Gastrocnemius medialis (tissue), 4 donors: ENCODE measurements at regions not wholly inside any gene's neighbourhood (a gene's known extent, or its start where the extent isn't known, plus 50 kb on each side); places are given as distances from the start of the nearest gene placed in this dataset.

Experiments
- ATAC-seq, 2 donors: fragments of 150-250 bp; one replicate each; pipeline ENCODE4 v1.9.1; 2016
- DNase-seq, 2 donors: peaks; one replicate each; pipeline ENCODE4 v3.0.0-alpha.2; 2019
- H3K27ac ChIP-seq, 4 donors: fragments of 200-600 bp; sonication (generic); 1 replicate in 1 of 4; 2 replicates in 3 of 4; pipeline ENCODE4 v1.5.1; 2016 to 2018; ENCODE audit warnings: mild to moderate bottlenecking in 2 of 4, moderate library complexity in 1 of 4
- H3K27me3 ChIP-seq, 3 donors: fragments of 200-600 bp; sonication (generic) in 2 of 3; 1 replicate in 1 of 3; 2 replicates in 2 of 3; pipeline versions ENCODE4 v1.5.1 to v1.6.0; 2016 to 2019; ENCODE audit warnings: mild to moderate bottlenecking in 1 of 3, moderate library complexity in 1 of 3
- H3K36me3 ChIP-seq, 2 donors: fragments of 200-600 bp; sonication (generic) in 1 of 2; one replicate each; pipeline ENCODE4 v1.5.1; 2017 to 2018
- H3K4me1 ChIP-seq, 2 donors: fragments of 200-600 bp; sonication (generic) in 1 of 2; one replicate each; pipeline ENCODE4 v1.5.1; 2016 to 2017; ENCODE audit warnings: mild to moderate bottlenecking in 2 of 2
- H3K4me3 ChIP-seq, 4 donors: fragments of 200-600 bp; sonication (generic) in 3 of 4; 1 replicate in 1 of 4; 2 replicates in 3 of 4; pipeline ENCODE4 v1.5.1; 2016 to 2019; ENCODE audit warnings: mild to moderate bottlenecking in 2 of 4
- H3K9me3 ChIP-seq, 3 donors: fragments of 200-600 bp; sonication (generic) in 2 of 3; 1 replicate in 1 of 3; 2 replicates in 2 of 3; pipeline ENCODE4 v1.5.1; 2016 to 2019
- CTCF ChIP-seq, 5 experiments: fragments of 450-650 bp in 3 of 5; fragments of 200-600 bp in 2 of 5; sonication (generic) in 2 of 5; IDR thresholded peaks in 4 of 5; conservative IDR thresholded peaks in 1 of 5; 1 replicate in 4 of 5; 2 replicates in 1 of 5; pipeline ENCODE4 v1.5.1; 2016 to 2019; ENCODE audit warnings: antibody characterized with exemption in 5 of 5, mild to moderate bottlenecking in 3 of 5, moderate library complexity in 3 of 5
- POLR2A ChIP-seq, 2 donors: fragments of 450-650 bp; IDR thresholded peaks; one replicate each; pipeline ENCODE4 v1.6.1; 2017; ENCODE audit warnings: antibody characterized with exemption in 2 of 2, mild to moderate bottlenecking in 2 of 2, moderate library complexity in 2 of 2
- in situ Hi-C, 4 donors: fragments of 200-750 bp; cut with MboI; loops; one replicate each; pipeline versions ENCODE4 v1.15.0 to v1.8.0; 2017; ENCODE audit warnings: low sequenced_read_pairs in 4 of 4
- intact Hi-C: fragments of 100-400 bp; cut with DNase I; formaldehyde crosslinking; loops from one replicate; pipeline ENCODE4 v1.15.1; 2023; ENCODE audit warnings: low total_unique reads

- Histone ChIP-seq H3K4me1 (no peaks in the 10 kb centered on the region), H3K9me3 (no peaks in the 10 kb centered on the region), H3K36me3 (no peaks in the 10 kb centered on the region), H3K27ac (no peak overlapping the region), H3K27me3 (no peaks in the 10 kb centered on the region), H3K4me3 (no peak overlapping the region)
- in situ Hi-C loops = no loop called here
- no peak for TF ChIP-seq POLR2A (IDR thresholded peaks at IDR 0.05)
- no peak for TF ChIP-seq CTCF (IDR thresholded peaks at IDR 0.05 in 4 of 5, conservative IDR thresholded peaks at IDR 0.05 in 1 of 5)
- DNase-seq = no peak
- ATAC-seq = no peak
- intact Hi-C loops = no loop called here
Measured at GRCh38 chrX:104428231-104428630, 137.8 kb upstream of the IL1RAPL2 start.

DNA sequence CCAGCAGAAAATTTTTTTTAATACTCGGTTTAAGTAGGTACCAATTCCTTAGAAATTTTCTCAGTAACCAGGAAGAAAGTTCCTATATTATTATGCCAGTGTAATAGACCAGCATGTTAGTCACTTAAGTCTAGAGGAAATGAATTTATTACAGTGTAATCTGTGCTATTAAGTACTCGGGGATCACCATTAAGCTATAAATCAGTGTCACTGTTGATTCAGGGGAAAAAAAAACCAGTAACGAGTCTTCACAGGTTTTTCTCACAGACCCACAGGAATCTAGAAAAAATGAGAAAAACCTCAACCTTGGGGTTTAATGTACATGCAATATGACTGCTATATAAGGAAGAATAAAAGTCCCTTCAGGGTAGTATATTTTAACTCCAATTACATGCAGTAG is 138.3 kb upstream of the IL1RAPL2 start:
- no peaks in the 10 kb centered on the region for H3K27me3 ChIP-seq
- intact Hi-C loops = no loop called here
- no peak for ATAC-seq

DNA sequence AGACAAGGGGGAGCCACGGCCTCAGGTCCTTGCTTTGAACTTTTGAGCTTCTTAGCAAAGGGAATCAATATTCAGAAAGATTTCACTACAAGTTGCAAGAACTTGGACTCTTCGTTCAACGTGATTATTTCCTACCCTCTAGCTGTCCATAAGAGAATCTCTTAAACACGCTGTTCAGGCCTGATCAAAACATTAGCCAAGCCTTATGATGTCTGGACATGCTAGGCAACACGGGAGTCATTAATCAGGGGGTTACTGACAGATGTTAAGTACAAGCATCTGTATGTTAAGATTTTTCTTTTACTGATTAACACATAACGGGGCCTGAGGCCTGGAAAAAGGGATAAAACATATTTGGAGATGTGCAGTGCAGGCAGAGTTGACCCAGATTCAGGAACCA is 138.9 kb upstream of the IL1RAPL2 start:
- no peaks in the 10 kb centered on the region for H3K27me3 ChIP-seq
- H3K27ac ChIP-seq = no peak overlapping the region
- in situ Hi-C loops = no loop called here
- intact Hi-C loops = no loop called here
- H3K4me1 ChIP-seq = no peaks in the 10 kb centered on the region
- H3K9me3 ChIP-seq = no peaks in the 10 kb centered on the region
- no peak overlapping the region for H3K4me3 ChIP-seq
- no peaks in the 10 kb centered on the region for H3K36me3 ChIP-seq
- TF ChIP-seq CTCF (IDR thresholded peaks at IDR 0.05 in 4 of 5, conservative IDR thresholded peaks at IDR 0.05 in 1 of 5) = no peak
- no peak for TF ChIP-seq POLR2A (IDR thresholded peaks at IDR 0.05)
- ATAC-seq (no peak), DNase-seq (no peak)

More for the DNA sequence above, 138.3 kb upstream of the IL1RAPL2 start:
- H3K36me3 ChIP-seq = no peaks in the 10 kb centered on the region
- H3K4me1 ChIP-seq = no peaks in the 10 kb centered on the region
- DNase-seq = no peak
- H3K9me3 ChIP-seq = no peaks in the 10 kb centered on the region
- TF ChIP-seq POLR2A (IDR thresholded peaks at IDR 0.05) (no peak), CTCF (IDR thresholded peaks at IDR 0.05 in 4 of 5, conservative IDR thresholded peaks at IDR 0.05 in 1 of 5) (no peak)
- in situ Hi-C loops = no loop called here
- H3K4me3 ChIP-seq = no peak overlapping the region
- no peak overlapping the region for H3K27ac ChIP-seq

GRCh38 chrX:104420907-104421306 is 145.1 kb upstream of the IL1RAPL2 start:
- intact Hi-C loops = no loop called here

More at GRCh38 chrX:104420907-104421306, 145.1 kb upstream of the IL1RAPL2 start:
- Histone ChIP-seq H3K27ac (no peak overlapping the region), H3K9me3 (peaks cover 0 to 9% (median 0%) of the 10 kb centered on the region in 3 donors), H3K36me3 (no peaks in the 10 kb centered on the region), H3K4me3 (no peak overlapping the region), H3K27me3 (no peaks in the 10 kb centered on the region), H3K4me1 (no peaks in the 10 kb centered on the region)
- TF ChIP-seq POLR2A (IDR thresholded peaks at IDR 0.05) (no peak), CTCF (IDR thresholded peaks at IDR 0.05 in 4 of 5, conservative IDR thresholded peaks at IDR 0.05 in 1 of 5) (no peak)
- ATAC-seq = no peak
- DNase-seq = no peak
- in situ Hi-C loops = no loop called here
